GM10266 (cell line): ENCODE measurements at regions not wholly inside any gene's neighbourhood (a gene's known extent, or its start where the extent isn't known, plus 50 kb on each side); places are given as distances from the start of the nearest gene placed in this dataset.

Experiments used
- DNase-seq: peaks from one replicate; pipeline ENCODE4 v3.0.0; 2012; ENCODE audit errors: extremely low spot score
- TF ChIP-seq, protein P1 (sequence below): IDR thresholded peaks from 2 replicates; pipeline ENCODE4 v1.5.1; 2012; ENCODE audit warnings: mild to moderate bottlenecking, low read depth; ENCODE audit not compliant: control insufficient read depth, insufficient read depth; ENCODE audit errors: missing control alignments

DNA sequence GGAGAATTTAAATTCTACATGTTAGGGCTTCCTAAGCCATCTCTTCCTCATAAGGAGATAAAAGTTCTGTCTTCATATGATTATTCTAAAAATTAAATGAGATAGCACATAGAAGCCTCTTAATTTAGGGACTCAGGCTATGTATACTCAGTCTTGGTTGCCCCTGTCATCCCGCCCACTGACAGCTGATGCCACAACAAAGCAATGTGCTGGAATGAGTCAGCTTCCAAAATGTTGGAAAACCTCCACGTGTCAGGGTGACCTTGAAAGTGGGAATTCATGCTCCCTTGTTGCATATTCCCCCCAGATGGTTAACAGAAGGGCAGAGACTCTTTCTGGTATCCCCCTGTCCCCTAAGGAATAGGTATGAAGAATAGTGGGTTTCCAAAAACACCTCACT is 238.0 kb upstream of the DDHD1 start:
- TF ChIP-seq, protein P1, sequence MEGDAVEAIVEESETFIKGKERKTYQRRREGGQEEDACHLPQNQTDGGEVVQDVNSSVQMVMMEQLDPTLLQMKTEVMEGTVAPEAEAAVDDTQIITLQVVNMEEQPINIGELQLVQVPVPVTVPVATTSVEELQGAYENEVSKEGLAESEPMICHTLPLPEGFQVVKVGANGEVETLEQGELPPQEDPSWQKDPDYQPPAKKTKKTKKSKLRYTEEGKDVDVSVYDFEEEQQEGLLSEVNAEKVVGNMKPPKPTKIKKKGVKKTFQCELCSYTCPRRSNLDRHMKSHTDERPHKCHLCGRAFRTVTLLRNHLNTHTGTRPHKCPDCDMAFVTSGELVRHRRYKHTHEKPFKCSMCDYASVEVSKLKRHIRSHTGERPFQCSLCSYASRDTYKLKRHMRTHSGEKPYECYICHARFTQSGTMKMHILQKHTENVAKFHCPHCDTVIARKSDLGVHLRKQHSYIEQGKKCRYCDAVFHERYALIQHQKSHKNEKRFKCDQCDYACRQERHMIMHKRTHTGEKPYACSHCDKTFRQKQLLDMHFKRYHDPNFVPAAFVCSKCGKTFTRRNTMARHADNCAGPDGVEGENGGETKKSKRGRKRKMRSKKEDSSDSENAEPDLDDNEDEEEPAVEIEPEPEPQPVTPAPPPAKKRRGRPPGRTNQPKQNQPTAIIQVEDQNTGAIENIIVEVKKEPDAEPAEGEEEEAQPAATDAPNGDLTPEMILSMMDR: no peak
- no peak for DNase-seq

- TF ChIP-seq, protein P1: no peak
- no peak for DNase-seq
Measured at GRCh38 chr14:53390008-53390407, 236.9 kb upstream of the DDHD1 start.

DNA sequence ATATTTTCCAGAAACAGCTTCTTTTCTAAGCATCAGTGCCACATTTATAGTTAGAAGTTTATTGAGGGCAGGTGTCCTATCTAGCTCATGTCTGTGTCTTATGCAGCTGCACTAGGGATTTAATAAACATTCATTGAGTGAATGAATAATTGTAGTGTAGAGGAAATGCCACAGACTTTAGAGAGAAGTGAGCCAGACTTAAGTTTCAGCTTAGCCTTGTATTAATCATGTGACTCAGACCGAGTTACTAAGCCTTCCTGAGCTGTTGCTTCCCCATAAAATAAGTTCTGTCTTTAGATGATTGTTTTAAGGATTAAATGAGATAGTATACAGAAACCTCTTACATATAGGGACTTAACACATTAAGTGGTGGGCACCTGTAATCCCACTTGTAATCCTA is 236.1 kb upstream of the DDHD1 start:
- TF ChIP-seq, protein P1: no peak
- no peak for DNase-seq

- no peak for DNase-seq
- TF ChIP-seq, protein P1: no peak
Measured at GRCh38 chr14:53386362-53386761, 233.2 kb upstream of the DDHD1 start.

DNA sequence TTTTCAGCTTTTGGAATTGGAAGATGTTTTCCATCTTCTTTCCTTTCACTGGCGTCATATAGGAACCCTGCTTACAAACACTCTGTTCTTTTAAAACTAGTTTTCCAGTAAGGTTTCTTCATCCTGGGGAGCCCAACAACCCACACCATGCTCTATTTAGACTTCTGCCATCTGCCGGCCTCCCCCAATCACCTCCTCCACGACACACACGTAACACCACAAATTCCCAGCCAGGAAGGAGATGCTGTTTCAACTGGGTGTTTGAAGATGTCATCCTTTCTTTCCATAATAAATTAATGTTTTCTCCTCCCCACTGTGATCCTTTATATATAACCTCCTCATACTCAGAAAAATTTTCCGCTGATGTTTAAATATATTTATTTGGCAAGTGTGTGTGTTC is 231.4 kb upstream of the DDHD1 start:
- TF ChIP-seq, protein P1: no peak
- DNase-seq: no peak

- TF ChIP-seq, protein P1: no peak
- DNase-seq: no peak
Measured at GRCh38 chr14:53384073-53384472, 230.9 kb upstream of the DDHD1 start.

DNA sequence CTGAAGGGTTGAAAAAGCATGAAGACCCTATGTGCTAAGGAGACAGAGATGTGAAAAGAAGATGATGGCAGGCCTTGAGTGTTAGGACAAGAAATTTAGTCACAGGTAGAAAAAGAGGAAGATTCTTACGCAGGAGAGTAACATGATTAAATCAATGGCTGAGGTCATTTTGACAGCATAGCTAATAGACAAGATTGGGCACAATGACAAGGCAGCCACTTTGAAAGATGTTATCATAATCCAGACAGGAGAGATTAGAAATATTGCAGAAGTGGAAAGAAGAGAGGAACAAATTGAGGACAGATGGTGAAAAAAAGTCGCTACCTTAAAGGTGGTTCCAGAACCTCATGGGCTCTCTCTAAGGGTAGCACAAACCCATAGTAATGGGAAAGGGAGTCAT is 228.8 kb upstream of the DDHD1 start:
- TF ChIP-seq, protein P1: no peak
- DNase-seq: no peak

- TF ChIP-seq, protein P1: no peak
- DNase-seq: no peak
Measured at GRCh38 chr14:53380867-53381225, 227.7 kb upstream of the DDHD1 start.
